ENCODE measurements at regions not wholly inside any gene's neighbourhood (a gene's known extent, or its start where the extent isn't known, plus 50 kb on each side); places are given as distances from the start of the nearest gene placed in this dataset.
A peak's percentile ranks its signal among the peaks of the same experiment; 100 is the strongest.

DNA sequence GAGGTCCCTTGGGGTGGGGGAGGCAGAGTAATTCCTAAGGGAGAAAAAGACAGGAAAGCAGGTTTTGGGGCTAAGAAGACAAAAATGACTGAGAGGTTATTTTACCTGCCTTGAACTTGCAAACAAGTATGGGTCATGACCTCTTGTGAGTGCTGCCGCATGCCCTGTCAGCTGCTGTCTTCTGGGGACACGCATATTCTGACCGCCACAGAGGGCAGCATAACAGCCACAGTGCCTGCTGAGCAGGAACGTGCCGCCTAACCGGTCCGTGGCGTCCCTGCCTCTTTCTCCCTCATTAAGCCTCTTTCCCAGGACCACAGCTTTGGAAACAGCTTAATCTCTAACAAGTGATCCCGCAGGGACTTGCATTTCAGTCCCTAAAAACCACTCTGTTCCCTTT lies 51.3 kb upstream of the KCNA1 start:
- Histone ChIP-seq H3K4me3 (no peak overlapping the region), H3K27ac (no peak overlapping the region), H3K9me3 (no peaks in the 10 kb centered on the region), H3K4me1 (no peaks in the 10 kb centered on the region), H3K4me2 (peak overlapping the region; percentile 69; the same call in 1 of the 3 replicates)
- ChIA-PET POLR2A (interaction anchor here (0.6 kb wide), 1 partner anchor 1206 kb away, joined by 3 read pairs; no protein-coding TSS in a partner anchor), CTCF (interaction anchor here (0.6 to 8.6 kb wide), 21 partner anchors 10 to 583 kb away, joined by 3 to 157 read pairs (median 6); no protein-coding TSS in a partner anchor)
- FAIRE-seq, result no peak
- no peak for DNase-seq (ENCODE audit: low read depth in 1 of 2, low spot score in 1 of 2)
- WGBS (ENCODE audit: missing lambda C conversion rate), result 24% methylated on average over 9 of the region's 9 CpGs
- peak in 1 of 2 experiments; percentile 10; a peak in 1 of 6 replicates for ATAC-seq
- no peak for TF ChIP-seq MAFK (IDR thresholded peaks at IDR 0.05; ENCODE audit: partially characterized antibody)
- TF ChIP-seq RNF2 (IDR thresholded peaks at IDR 0.05; ENCODE audit: borderline replicate concordance, low read depth), result no peak
- TF ChIP-seq RFX5 (IDR thresholded peaks at IDR 0.05), result no peak
- TF ChIP-seq SREBF2 (IDR thresholded peaks at IDR 0.05), result no peak
- TF ChIP-seq POLR2AphosphoS2 (conservative IDR thresholded peaks at IDR 0.05; ENCODE audit: low read length), result no peak
- TF ChIP-seq NR3C1 (IDR thresholded peaks at IDR 0.05), result no peak
- no peak for TF ChIP-seq ZNF302 (CRISPR knock-in tag; IDR thresholded peaks at IDR 0.05)
- TF ChIP-seq CBX2 (IDR thresholded peaks at IDR 0.05; ENCODE audit: borderline replicate concordance, low read depth), result no peak
- TF ChIP-seq CHD2 (IDR thresholded peaks at IDR 0.05; ENCODE audit: low read length, partially characterized antibody), result no peak
- TF ChIP-seq, protein P1, sequence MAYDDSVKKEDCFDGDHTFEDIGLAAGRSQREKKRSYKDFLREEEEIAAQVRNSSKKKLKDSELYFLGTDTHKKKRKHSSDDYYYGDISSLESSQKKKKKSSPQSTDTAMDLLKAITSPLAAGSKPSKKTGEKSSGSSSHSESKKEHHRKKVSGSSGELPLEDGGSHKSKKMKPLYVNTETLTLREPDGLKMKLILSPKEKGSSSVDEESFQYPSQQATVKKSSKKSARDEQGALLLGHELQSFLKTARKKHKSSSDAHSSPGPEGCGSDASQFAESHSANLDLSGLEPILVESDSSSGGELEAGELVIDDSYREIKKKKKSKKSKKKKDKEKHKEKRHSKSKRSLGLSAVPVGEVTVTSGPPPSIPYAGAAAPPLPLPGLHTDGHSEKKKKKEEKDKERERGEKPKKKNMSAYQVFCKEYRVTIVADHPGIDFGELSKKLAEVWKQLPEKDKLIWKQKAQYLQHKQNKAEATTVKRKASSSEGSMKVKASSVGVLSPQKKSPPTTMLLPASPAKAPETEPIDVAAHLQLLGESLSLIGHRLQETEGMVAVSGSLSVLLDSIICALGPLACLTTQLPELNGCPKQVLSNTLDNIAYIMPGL (CRISPR knock-in tag; IDR thresholded peaks at IDR 0.05; ENCODE audit: borderline replicate concordance), result no peak
- TF ChIP-seq HOXB5 (CRISPR knock-in tag; IDR thresholded peaks at IDR 0.05), result no peak
- TF ChIP-seq KDM5A (IDR thresholded peaks at IDR 0.05), result no peak
- TF ChIP-seq CEBPB (IDR thresholded peaks at IDR 0.05), result no peak
- no peak for TF ChIP-seq TFCP2L1 (CRISPR knock-in tag; IDR thresholded peaks at IDR 0.05)
- TF ChIP-seq SMC3 (IDR thresholded peaks at IDR 0.05), result no peak
- TF ChIP-seq, protein P2, sequence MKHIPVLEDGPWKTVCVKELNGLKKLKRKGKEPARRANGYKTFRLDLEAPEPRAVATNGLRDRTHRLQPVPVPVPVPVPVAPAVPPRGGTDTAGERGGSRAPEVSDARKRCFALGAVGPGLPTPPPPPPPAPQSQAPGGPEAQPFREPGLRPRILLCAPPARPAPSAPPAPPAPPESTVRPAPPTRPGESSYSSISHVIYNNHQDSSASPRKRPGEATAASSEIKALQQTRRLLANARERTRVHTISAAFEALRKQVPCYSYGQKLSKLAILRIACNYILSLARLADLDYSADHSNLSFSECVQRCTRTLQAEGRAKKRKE (CRISPR knock-in tag; IDR thresholded peaks at IDR 0.05; ENCODE audit: low read depth), result no peak
- TF ChIP-seq, protein P3, sequence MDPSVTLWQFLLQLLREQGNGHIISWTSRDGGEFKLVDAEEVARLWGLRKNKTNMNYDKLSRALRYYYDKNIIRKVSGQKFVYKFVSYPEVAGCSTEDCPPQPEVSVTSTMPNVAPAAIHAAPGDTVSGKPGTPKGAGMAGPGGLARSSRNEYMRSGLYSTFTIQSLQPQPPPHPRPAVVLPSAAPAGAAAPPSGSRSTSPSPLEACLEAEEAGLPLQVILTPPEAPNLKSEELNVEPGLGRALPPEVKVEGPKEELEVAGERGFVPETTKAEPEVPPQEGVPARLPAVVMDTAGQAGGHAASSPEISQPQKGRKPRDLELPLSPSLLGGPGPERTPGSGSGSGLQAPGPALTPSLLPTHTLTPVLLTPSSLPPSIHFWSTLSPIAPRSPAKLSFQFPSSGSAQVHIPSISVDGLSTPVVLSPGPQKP (IDR thresholded peaks at IDR 0.05; ENCODE audit: low read depth, low read length), result no peak
- TF ChIP-seq JUNB (IDR thresholded peaks at IDR 0.05), result no peak
- no peak for TF ChIP-seq FOSB (CRISPR knock-in tag; IDR thresholded peaks at IDR 0.05)
- no peak for TF ChIP-seq JUN (IDR thresholded peaks at IDR 0.05)

DNA sequence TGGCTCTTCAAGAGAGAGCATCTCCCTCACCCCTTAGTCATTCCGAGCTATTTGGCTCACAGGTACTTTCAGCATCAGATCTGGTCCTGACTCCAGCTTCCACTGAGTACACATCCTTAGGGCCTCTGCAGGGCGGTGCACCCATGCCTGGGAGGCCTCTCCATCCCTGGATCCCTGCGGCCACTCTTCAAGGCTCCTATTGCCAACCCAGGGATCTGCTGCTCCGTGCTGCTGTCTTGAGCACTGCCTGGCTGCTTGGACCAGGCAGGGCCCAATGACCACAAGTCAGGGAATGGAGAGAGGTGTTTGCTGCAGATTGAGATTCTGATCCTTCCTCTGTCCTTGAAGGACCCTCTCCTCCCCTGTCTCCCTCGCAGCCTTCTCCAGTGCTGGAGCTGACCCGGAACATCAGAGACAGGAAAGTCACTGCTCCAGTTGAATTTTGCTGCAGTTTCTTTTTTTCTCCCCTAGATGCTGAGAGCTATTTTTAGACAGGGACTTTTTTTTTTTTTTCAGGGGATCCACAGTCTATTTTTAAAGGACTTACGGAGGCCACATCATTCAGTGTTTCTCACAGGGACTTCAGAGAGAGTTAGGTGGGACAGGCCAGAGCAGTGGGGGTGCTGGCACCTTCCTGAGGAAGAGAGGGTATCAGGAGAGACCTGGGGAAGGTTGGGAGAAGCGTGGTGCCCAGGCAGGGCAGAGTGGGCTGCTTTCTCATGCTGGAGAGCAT lies 50.1 kb upstream of the KCNA1 start:
- DNase-seq (ENCODE audit: low read depth in 1 of 2, low spot score in 1 of 2) (no peak), FAIRE-seq (no peak), ATAC-seq (no peak)
- H3K9me3 ChIP-seq, result no peaks in the 10 kb centered on the region
- ChIA-PET POLR2A (no interaction called here), CTCF (interaction anchor here (0.9 to 8.6 kb wide), 11 partner anchors 9 to 582 kb away, joined by 3 to 157 read pairs (median 6); no protein-coding TSS in a partner anchor)
- no peak overlapping the region for H3K4me3 ChIP-seq
- whole genome bisulfite sequencing (ENCODE audit: missing lambda C conversion rate), result 18% methylated on average over 6 of the region's 8 CpGs
- no peaks in the 10 kb centered on the region for H3K4me1 ChIP-seq
- H3K4me2 ChIP-seq, result no peak overlapping the region
- no peak overlapping the region for H3K27ac ChIP-seq
- TF ChIP-seq HOXB5 (CRISPR knock-in tag; IDR thresholded peaks at IDR 0.05), result no peak

Data from A549 (cell line).